Esophagus (tissue), 2 donors: ENCODE measurements at regions not wholly inside any gene's neighbourhood (a gene's known extent, or its start where the extent isn't known, plus 50 kb on each side); places are given as distances from the start of the nearest gene placed in this dataset.

ENCODE experiments used
- H3K27ac ChIP-seq, 2 donors: one replicate each; pipeline ENCODE4 v1.5.1; 2013; ENCODE audit warnings: low read depth in 2 of 2, mild to moderate bottlenecking in 2 of 2, inconsistent platforms in 1 of 2, low read length in 1 of 2, moderate library complexity in 1 of 2
- H3K27me3 ChIP-seq, 2 donors: one replicate each; pipeline ENCODE4 v1.6.1; 2013; ENCODE audit warnings: low read length in 2 of 2, control low read depth in 1 of 2, mild to moderate bottlenecking in 1 of 2; ENCODE audit not compliant: insufficient read depth in 2 of 2, control insufficient read depth in 1 of 2
- H3K36me3 ChIP-seq, 2 donors: one replicate each; pipeline ENCODE4 v1.6.1; 2013; ENCODE audit warnings: low read length in 1 of 2; ENCODE audit not compliant: control insufficient read depth in 2 of 2, insufficient read depth in 2 of 2
- H3K4me1 ChIP-seq, 2 donors: one replicate each; pipeline ENCODE4 v1.6.1; 2013; ENCODE audit warnings: low read length in 1 of 2; ENCODE audit not compliant: control insufficient read depth in 2 of 2, insufficient read depth in 2 of 2
- H3K4me3 ChIP-seq, 2 donors: one replicate each; pipeline ENCODE4 v1.5.1; 2013; ENCODE audit warnings: low read length in 2 of 2, mild to moderate bottlenecking in 2 of 2, low read depth in 1 of 2, moderate library complexity in 1 of 2
- H3K9me3 ChIP-seq, 2 donors: one replicate each; pipeline ENCODE4 v1.6.1; 2013; ENCODE audit warnings: mild to moderate bottlenecking in 2 of 2, low read depth in 1 of 2, low read length in 1 of 2, moderate library complexity in 1 of 2; ENCODE audit not compliant: control insufficient read depth in 2 of 2, insufficient read depth in 1 of 2
- WGBS, 2 donors: extraction: QIAGEN DNeasy Blood & Tissue Kit; methylation state at CpG; one replicate each; pipeline ENCODE4 v1.1.7; 2013; 5-methylcytosine and 5-hydroxymethylcytosine counted together
- donor health status: healthy with polysubstance abuse.
- donor health status: Bipolar disorder and iron deficiency.

DNA sequence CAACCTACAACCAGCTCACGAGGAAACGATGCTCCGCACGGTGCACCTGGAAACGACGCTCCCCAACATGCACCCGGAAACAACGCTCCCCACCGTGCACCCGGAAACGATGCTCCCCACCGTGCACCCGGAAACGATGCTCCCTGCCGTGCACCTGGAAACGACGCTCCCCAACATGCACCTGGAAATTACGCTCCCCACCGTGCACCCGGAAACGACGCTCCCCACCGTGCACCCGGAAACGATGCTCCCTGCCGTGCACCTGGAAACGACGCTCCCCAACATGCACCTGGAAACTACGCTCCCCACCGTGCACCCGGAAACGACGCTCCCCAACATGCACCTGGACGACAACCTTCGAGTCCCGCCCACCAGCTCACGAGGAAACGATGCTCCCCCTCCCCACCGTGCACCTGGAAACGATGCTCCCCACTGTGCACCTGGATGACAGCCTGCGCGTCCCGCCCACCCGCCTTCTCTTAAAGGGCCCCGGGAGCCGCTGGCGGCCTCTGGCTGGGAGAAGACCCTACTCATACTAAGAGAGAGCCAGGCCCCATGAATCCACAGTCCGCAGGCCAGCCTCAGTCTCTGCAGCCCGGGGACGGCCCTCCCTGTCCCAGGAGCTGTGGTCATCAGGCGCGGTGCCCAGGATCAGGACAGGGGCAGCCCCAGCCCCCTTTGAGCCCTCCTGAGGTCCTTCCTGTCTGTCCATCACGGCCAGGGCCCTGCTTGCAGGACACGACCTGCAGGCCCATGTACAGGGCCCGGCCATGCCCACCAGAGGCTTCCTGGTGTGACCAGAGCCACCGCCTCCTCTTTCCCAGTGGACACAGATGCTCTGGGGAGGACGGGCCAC lies 98.3 kb downstream of the PDGFA start:
- Histone ChIP-seq H3K9me3 (peaks cover 3 to 12% of the 10 kb centered on the region in 2 donors), H3K4me1 (peaks cover 0 to 6% of the 10 kb centered on the region in 2 donors), H3K27me3 (no peaks in the 10 kb centered on the region), H3K36me3 (no peaks in the 10 kb centered on the region), H3K4me3 (no peak overlapping the region), H3K27ac (no peak overlapping the region)
- 61 to 67% methylated on average over 57 of the region's 57 CpGs for WGBS, 2 donors

DNA sequence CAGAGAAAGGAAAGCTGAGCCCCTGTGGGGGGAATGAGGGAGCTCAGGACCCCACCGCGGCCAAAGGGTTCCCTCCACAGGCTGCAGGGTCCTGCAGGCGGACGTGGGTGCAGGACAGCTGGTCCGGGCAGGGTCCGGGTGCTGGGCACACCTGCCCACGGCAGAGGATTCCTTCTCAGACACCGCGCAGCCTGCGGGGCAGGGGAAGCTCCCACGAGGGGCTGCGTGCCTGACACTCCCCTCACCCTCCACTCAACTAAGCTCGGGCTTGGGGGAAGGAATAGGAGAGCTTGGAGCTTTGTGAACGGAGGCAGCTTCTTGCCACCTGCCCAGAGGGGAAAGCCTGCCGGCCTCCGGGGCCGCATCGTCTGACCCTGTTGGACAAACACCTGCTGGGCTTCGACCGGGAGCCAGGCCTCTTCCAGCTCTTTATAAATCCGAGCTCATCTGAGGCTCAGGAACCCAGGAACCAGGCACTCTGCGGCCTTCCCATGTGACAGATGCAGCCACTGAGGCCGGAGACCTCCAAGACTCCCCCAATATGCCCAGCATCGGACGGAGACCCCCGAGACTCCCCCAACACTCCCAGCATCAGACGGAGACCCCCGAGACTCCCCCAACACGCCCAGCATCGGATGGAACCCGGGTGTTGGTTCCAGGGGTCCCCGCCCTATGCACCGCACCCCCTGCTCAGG lies 97.3 kb downstream of the PDGFA start:
- Histone ChIP-seq H3K36me3 (no peaks in the 10 kb centered on the region), H3K4me3 (no peak overlapping the region), H3K27me3 (no peaks in the 10 kb centered on the region), H3K27ac (no peak overlapping the region), H3K4me1 (peaks cover 0 to 6% of the 10 kb centered on the region in 2 donors), H3K9me3 (peaks cover 3 to 8% of the 10 kb centered on the region in 2 donors)
- WGBS, 2 donors: 90 to 91% methylated on average over 30 to 33 of the region's 33 CpGs

DNA sequence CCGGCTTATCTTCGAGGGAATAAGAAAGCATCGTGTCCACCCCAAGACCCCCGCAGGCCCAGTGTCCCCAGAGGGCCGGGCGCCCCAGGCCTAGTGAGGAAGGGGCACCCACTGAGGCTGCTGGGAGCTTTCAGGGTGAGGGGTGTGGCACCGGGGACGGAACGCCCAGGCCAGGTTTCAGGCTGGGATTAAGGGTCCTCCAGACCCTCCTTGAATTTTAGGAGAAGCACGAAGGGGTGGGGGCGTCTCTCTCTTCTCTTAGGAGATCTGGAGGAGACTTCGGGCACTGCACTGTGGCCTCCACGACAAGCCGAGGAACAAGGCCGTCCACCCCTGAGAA lies 96.8 kb downstream of the PDGFA start:
- Histone ChIP-seq H3K4me1 (peaks cover 0 to 6% of the 10 kb centered on the region in 2 donors), H3K27me3 (no peaks in the 10 kb centered on the region), H3K27ac (no peak overlapping the region), H3K4me3 (no peak overlapping the region), H3K9me3 (peaks cover 0 to 4% of the 10 kb centered on the region in 2 donors), H3K36me3 (no peaks in the 10 kb centered on the region)
- 87 to 90% methylated on average over 15 of the region's 15 CpGs for WGBS, 2 donors

DNA sequence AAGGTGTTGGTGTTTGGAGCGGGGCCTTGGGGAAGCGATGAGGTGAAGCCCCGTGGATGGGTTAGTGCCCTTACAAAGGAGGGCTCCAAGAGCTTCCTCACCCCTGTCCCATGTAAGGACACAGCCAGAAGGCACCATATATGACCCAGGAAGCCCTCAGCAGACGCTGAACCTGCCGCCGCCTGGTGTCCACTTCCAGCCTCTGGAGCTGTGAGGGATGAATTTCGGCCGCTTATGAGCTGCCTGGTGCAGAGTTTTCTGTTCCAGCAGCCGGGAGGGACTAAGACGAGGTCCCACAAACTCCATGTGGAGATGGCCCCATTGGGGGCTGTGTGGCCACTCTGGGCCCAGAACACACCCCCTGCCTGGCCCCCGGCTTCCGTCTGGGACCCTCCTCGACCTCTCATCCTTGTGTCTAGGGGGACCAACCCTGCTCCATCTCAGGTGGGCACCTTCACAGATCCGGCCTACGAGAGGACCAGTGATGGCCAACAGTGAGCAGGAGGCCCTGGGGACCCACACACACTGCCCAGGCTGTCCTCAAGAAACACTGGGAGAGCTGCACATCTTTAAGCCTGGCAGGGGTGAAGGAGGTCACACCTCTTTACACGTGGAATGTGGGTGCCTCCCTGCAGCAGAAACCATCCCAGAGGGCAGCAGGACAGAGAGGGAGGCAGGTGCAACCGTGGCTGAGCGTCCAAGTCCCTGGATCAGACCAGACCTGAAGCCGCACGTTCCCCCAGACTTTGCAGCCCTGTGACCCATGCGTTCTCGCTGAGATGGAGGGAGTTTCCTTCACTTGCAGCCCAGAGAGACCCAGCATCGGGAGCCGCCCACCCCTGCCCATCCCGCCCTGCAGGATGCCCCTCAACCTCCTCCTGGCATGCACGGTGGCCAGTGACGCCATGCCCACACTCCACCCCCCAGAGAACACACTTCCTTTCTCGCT lies 96.1 kb downstream of the PDGFA start:
- peaks cover 0 to 3% of the 10 kb centered on the region in 2 donors for H3K9me3 ChIP-seq
- WGBS, 2 donors: 86 to 89% methylated on average over 27 to 28 of the region's 28 CpGs
- H3K4me3 ChIP-seq: no peak overlapping the region
- no peaks in the 10 kb centered on the region for H3K27me3 ChIP-seq
- H3K4me1 ChIP-seq: peaks cover 0 to 6% of the 10 kb centered on the region in 2 donors
- H3K36me3 ChIP-seq: no peaks in the 10 kb centered on the region
- no peak overlapping the region for H3K27ac ChIP-seq

DNA sequence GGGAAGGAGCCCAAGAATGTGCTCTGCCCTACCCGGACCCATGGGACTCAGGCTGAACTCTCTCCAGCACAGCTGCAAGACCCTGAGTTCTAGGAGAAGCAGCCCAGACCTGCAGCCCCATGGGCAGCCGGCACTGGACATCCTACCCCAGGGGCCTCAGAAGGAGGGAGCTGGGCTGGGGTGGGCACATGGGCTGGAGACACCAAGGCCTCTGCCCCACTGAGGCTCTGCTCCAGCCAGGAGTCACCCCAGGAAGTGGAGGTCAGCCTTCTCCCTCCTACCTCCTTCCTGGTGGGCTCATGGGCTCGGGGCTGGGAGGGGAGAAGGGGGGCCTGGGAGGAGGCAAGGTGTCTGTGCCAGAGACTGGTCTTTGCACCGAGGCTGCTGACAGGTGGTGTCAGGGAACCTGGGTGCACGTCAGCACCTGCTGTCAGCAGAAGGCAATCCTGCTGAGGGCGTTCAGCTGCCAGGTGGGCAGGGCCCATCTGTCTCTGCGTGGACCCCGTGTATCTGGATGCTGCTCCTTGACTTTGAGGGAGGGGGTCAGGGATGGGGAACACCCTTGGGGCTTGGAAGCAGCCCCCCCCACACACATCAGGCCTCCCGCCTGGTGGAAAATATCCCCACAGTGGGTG lies 95.2 kb downstream of the PDGFA start:
- Histone ChIP-seq H3K4me3 (no peak overlapping the region), H3K27me3 (no peaks in the 10 kb centered on the region), H3K4me1 (peaks cover 0 to 6% of the 10 kb centered on the region in 2 donors), H3K36me3 (no peaks in the 10 kb centered on the region), H3K9me3 (no peaks in the 10 kb centered on the region), H3K27ac (no peak overlapping the region)
- 55 to 59% methylated on average over 9 of the region's 9 CpGs for WGBS, 2 donors

DNA sequence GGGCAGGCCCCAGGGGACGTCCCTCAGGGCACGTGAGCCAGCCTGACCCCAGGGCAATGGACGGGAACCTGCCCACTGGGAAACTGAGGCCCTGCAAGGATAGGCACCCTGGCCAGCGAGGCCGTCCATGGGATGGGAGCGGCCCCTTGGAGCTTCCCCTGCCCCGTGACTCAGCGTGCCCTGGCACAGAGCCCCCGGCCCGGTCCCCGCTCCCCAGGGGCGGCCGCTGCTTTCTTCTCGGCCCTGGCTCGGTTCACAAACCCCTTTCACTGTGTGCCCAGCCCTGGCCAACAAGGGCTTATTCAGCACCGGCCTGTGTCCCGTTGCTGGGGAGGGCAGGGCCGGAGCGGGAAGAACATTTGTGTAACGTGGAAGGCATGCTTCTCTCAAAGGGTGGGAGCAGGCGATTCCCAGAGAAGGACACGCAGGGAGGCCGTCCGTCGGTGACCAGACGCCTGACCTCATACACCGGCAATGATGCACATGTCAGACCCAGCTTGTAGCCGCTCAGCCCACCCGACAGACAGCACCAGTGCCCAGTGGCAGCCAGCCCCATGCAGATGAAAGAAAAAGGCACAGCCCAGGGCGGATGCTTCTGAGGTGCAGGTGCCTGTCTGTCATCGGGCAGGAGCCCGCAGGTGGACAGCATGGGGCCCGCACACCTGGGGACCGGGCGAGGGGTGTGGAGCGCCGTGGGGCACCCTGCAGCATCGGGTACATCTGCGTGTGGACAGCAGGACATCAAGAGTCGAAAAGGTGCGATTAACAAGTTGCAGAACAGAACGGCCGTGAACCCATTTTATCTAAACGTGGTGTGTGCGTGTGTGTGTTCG lies 94.5 kb downstream of the PDGFA start:
- H3K36me3 ChIP-seq: no peaks in the 10 kb centered on the region
- H3K4me3 ChIP-seq: no peak overlapping the region
- peaks cover 0 to 6% of the 10 kb centered on the region in 2 donors for H3K4me1 ChIP-seq
- no peaks in the 10 kb centered on the region for H3K9me3 ChIP-seq
- 52 to 67% methylated on average over 46 of the region's 46 CpGs for WGBS, 2 donors
- H3K27ac ChIP-seq: no peak overlapping the region
- no peaks in the 10 kb centered on the region for H3K27me3 ChIP-seq

DNA sequence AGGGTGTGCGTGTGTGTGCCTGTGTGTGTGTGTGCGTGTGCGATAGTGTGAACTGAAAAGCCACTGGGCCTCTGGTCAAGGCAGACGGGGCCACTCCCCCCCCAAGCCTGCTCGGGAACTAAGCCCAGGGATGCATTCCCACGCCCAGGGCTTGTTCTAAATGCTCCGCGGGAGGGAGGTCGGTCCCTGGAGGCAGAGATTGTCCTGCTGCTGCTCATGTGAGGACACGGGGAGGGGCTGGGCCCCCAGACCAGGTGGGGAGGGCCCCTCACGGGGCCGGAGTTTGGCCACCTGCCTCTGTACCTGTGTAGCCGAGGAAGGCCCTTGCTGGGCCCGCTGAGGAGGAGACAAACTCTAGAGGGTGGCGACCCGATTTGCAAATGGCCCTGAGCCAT lies 93.9 kb downstream of the PDGFA start:
- H3K4me1 ChIP-seq: peaks cover 0 to 6% of the 10 kb centered on the region in 2 donors
- H3K27ac ChIP-seq: no peak overlapping the region
- 39 to 49% methylated on average over 15 to 16 of the region's 16 CpGs for WGBS, 2 donors
- no peaks in the 10 kb centered on the region for H3K36me3 ChIP-seq
- H3K27me3 ChIP-seq: no peaks in the 10 kb centered on the region
- no peak overlapping the region for H3K4me3 ChIP-seq
- H3K9me3 ChIP-seq: no peaks in the 10 kb centered on the region

DNA sequence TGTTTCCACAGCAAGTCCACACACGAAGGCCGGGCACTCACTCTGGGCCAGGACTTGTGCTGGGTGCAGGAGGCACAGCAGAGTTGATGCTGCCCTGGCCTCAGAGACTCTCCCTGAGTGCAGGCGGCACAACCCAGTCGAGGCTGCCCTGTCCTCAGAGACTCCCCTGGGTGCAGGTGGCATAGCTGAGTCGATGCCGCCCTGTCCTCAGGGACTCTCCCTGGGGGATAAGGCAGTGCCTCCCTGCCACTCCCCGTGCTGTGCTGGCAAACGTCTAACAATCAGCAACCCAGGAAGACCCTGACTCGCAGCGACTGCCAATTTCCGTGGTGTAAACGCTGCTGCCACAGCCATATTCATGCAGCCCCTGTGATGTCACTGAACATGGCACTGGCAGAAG lies 93.1 kb downstream of the PDGFA start:
- no peak overlapping the region for H3K4me3 ChIP-seq
- H3K27me3 ChIP-seq: no peaks in the 10 kb centered on the region
- H3K36me3 ChIP-seq: no peaks in the 10 kb centered on the region
- WGBS, 2 donors: 72 to 80% methylated on average over 12 of the region's 12 CpGs
- no peak overlapping the region for H3K27ac ChIP-seq
- H3K4me1 ChIP-seq: peaks cover 0 to 6% of the 10 kb centered on the region in 2 donors
- H3K9me3 ChIP-seq: no peaks in the 10 kb centered on the region
